WTC11 (cell line): ENCODE measurements at regions not wholly inside any gene's neighbourhood (a gene's known extent, or its start where the extent isn't known, plus 50 kb on each side); places are given as distances from the start of the nearest gene placed in this dataset.

Source experiments
- FOXP1 ChIP-seq: sonication (generic); formaldehyde crosslinking; IDR thresholded peaks from 2 replicates; pipeline ENCODE4 v1.8.0; 2022; ENCODE audit warnings: missing genetic modification reagents, mild to moderate bottlenecking, moderate library complexity, borderline replicate concordance
- PREB ChIP-seq: sonication (generic); formaldehyde crosslinking; IDR thresholded peaks from 2 replicates; pipeline ENCODE4 v1.8.1; 2022; ENCODE audit warnings: mild to moderate bottlenecking, missing genetic modification reagents, moderate library complexity, borderline replicate concordance
- ZNF121 ChIP-seq: sonication (generic); formaldehyde crosslinking; IDR thresholded peaks from 2 replicates; pipeline ENCODE4 v1.8.0; 2023; ENCODE audit warnings: missing genetic modification reagents
- ZNF317 ChIP-seq: sonication (generic); formaldehyde crosslinking; IDR thresholded peaks from 2 replicates; pipeline ENCODE4 v1.8.1; 2023; ENCODE audit warnings: low read depth, mild to moderate bottlenecking, moderate library complexity, missing genetic modification reagents, borderline replicate concordance
- TF ChIP-seq, protein P1 (sequence below): fragments of 200-600 bp; IDR thresholded peaks from 2 replicates; pipeline ENCODE4 v1.8.0; 2022; ENCODE audit warnings: antibody characterized with exemption

GRCh38 chr5:30994902-30995301 is 198.6 kb upstream of the CDH6 start:
- TF ChIP-seq PREB (CRISPR knock-in tag) (no peak), ZNF317 (CRISPR knock-in tag) (no peak), FOXP1 (CRISPR knock-in tag) (no peak), ZNF121 (CRISPR knock-in tag) (no peak)
- TF ChIP-seq, protein P1, sequence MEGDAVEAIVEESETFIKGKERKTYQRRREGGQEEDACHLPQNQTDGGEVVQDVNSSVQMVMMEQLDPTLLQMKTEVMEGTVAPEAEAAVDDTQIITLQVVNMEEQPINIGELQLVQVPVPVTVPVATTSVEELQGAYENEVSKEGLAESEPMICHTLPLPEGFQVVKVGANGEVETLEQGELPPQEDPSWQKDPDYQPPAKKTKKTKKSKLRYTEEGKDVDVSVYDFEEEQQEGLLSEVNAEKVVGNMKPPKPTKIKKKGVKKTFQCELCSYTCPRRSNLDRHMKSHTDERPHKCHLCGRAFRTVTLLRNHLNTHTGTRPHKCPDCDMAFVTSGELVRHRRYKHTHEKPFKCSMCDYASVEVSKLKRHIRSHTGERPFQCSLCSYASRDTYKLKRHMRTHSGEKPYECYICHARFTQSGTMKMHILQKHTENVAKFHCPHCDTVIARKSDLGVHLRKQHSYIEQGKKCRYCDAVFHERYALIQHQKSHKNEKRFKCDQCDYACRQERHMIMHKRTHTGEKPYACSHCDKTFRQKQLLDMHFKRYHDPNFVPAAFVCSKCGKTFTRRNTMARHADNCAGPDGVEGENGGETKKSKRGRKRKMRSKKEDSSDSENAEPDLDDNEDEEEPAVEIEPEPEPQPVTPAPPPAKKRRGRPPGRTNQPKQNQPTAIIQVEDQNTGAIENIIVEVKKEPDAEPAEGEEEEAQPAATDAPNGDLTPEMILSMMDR = no peak
